ENCODE measurements at regions not wholly inside any gene's neighbourhood (a gene's known extent, or its start where the extent isn't known, plus 50 kb on each side); places are given as distances from the start of the nearest gene placed in this dataset.

DNA sequence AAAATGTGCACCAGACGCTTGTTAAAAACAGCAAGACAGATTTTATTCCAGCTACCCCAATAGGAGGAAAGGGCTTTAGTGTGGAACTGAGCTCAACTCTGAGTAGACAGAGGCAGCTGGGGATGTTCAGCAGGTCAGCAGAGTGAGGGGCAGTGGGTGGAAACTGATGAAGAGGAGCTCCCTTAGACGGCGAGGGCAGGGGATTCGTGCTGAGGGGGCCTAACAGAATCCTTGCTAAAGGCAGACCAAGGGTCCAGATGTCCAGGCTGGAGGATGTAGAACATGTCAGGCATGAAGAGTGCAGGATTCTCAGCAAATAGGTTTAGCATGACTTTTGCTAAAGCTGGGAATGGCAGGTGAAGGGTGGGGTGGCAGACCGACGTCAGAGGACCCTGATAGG is 71.9 kb upstream of the OLFM1 start:
- no peaks in the 10 kb centered on the region for H3K36me3 ChIP-seq (ENCODE audit: control insufficient read depth, insufficient read depth, low read length)
- H3K9ac ChIP-seq (ENCODE audit: insufficient read depth in 1 of 2, low read depth in 2 of 2, low read length in 2 of 2): no peak overlapping the region
- H4K20me1 ChIP-seq (replicated peaks; ENCODE audit: control insufficient read depth, insufficient read depth, low read length): no peaks in the 10 kb centered on the region; the same call in 1 of the 2 replicates
- intact Hi-C loops (cut with micrococcal nuclease): no loop called here
- H2AFZ ChIP-seq (ENCODE audit: low read depth, low read length): no peak overlapping the region
- no peaks in the 10 kb centered on the region for H3K9me3 ChIP-seq (replicated peaks; ENCODE audit: control insufficient read depth, insufficient read depth, low read depth, low read length)
- H3K27me3 ChIP-seq (ENCODE audit: control insufficient read depth in 2 of 2, insufficient read depth in 2 of 2, low read length in 2 of 2): peaks cover 4 to 28% of the 10 kb centered on the region in 2 experiments; a peak in 3 of 5 replicates
- FAIRE-seq (no peak), ATAC-seq (no peak), DNase-seq (ENCODE audit: extremely low read depth in 1 of 4, low spot score in 3 of 4) (no peak)
- no peak for TF ChIP-seq ERF (CRISPR knock-in tag; IDR thresholded peaks at IDR 0.05)
- TF ChIP-seq SAFB (IDR thresholded peaks at IDR 0.05; ENCODE audit: borderline replicate concordance, low read depth, low read length): no peak
- TF ChIP-seq ZNF644 (tag; IDR thresholded peaks at IDR 0.05; ENCODE audit: low read depth): no peak
- no peak for TF ChIP-seq BHLHE40 (IDR thresholded peaks at IDR 0.05; ENCODE audit: low read length)
- no peak for TF ChIP-seq MTF1 (CRISPR knock-in tag; IDR thresholded peaks at IDR 0.05; ENCODE audit: borderline replicate concordance)
- TF ChIP-seq, protein P1, sequence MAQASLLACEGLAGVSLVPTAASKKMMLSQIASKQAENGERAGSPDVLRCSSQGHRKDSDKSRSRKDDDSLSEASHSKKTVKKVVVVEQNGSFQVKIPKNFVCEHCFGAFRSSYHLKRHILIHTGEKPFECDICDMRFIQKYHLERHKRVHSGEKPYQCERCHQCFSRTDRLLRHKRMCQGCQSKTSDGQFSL (CRISPR knock-in tag; IDR thresholded peaks at IDR 0.05): no peak
- TF ChIP-seq, protein P1 (tag; IDR thresholded peaks at IDR 0.05): no peak
- TF ChIP-seq, protein P2, sequence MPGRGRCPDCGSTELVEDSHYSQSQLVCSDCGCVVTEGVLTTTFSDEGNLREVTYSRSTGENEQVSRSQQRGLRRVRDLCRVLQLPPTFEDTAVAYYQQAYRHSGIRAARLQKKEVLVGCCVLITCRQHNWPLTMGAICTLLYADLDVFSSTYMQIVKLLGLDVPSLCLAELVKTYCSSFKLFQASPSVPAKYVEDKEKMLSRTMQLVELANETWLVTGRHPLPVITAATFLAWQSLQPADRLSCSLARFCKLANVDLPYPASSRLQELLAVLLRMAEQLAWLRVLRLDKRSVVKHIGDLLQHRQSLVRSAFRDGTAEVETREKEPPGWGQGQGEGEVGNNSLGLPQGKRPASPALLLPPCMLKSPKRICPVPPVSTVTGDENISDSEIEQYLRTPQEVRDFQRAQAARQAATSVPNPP (IDR thresholded peaks at IDR 0.05; ENCODE audit: borderline replicate concordance, insufficient read depth, insufficient read length): no peak
- no peak for TF ChIP-seq ETV5 (CRISPR knock-in tag; IDR thresholded peaks at IDR 0.05; ENCODE audit: low read depth)
- no peak for TF ChIP-seq ILK (tag; IDR thresholded peaks at IDR 0.05; ENCODE audit: borderline replicate concordance, low read depth)
- TF ChIP-seq, protein P3, sequence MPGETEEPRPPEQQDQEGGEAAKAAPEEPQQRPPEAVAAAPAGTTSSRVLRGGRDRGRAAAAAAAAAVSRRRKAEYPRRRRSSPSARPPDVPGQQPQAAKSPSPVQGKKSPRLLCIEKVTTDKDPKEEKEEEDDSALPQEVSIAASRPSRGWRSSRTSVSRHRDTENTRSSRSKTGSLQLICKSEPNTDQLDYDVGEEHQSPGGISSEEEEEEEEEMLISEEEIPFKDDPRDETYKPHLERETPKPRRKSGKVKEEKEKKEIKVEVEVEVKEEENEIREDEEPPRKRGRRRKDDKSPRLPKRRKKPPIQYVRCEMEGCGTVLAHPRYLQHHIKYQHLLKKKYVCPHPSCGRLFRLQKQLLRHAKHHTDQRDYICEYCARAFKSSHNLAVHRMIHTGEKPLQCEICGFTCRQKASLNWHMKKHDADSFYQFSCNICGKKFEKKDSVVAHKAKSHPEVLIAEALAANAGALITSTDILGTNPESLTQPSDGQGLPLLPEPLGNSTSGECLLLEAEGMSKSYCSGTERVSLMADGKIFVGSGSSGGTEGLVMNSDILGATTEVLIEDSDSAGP (CRISPR knock-in tag; IDR thresholded peaks at IDR 0.05): no peak
- TF ChIP-seq, protein P4, sequence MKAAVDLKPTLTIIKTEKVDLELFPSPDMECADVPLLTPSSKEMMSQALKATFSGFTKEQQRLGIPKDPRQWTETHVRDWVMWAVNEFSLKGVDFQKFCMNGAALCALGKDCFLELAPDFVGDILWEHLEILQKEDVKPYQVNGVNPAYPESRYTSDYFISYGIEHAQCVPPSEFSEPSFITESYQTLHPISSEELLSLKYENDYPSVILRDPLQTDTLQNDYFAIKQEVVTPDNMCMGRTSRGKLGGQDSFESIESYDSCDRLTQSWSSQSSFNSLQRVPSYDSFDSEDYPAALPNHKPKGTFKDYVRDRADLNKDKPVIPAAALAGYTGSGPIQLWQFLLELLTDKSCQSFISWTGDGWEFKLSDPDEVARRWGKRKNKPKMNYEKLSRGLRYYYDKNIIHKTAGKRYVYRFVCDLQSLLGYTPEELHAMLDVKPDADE (conservative IDR thresholded peaks at IDR 0.05; ENCODE audit: control insufficient read depth, low read depth, low read length): no peak
- TF ChIP-seq, protein P5, sequence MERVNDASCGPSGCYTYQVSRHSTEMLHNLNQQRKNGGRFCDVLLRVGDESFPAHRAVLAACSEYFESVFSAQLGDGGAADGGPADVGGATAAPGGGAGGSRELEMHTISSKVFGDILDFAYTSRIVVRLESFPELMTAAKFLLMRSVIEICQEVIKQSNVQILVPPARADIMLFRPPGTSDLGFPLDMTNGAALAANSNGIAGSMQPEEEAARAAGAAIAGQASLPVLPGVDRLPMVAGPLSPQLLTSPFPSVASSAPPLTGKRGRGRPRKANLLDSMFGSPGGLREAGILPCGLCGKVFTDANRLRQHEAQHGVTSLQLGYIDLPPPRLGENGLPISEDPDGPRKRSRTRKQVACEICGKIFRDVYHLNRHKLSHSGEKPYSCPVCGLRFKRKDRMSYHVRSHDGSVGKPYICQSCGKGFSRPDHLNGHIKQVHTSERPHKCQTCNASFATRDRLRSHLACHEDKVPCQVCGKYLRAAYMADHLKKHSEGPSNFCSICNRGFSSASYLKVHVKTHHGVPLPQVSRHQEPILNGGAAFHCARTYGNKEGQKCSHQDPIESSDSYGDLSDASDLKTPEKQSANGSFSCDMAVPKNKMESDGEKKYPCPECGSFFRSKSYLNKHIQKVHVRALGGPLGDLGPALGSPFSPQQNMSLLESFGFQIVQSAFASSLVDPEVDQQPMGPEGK (CRISPR knock-in tag; IDR thresholded peaks at IDR 0.05; ENCODE audit: borderline replicate concordance): no peak
- 0% methylated on average over 6 of the region's 6 CpGs for WGBS (ENCODE audit: insufficient coverage, low coverage, missing lambda C conversion rate)
- ChIA-PET CTCF (ENCODE audit: low intra/inter-chr PET ratio) (no interaction called here), POLR2A (interaction anchor here (0.5 to 0.7 kb wide), 2 partner anchors 9 to 682 kb away, joined by 3 to 4 read pairs; no protein-coding TSS in a partner anchor)
- H3K4me1 ChIP-seq (replicated peaks in 1 of 2; ENCODE audit: control insufficient read depth in 2 of 2, insufficient read depth in 2 of 2, low read length in 2 of 2): no peaks in the 10 kb centered on the region; a peak in 1 of 5 replicates
- in situ Hi-C loops (cut with MboI): no loop called here
- H3K9me1 ChIP-seq (ENCODE audit: control insufficient read depth, insufficient read depth, low read length): no peaks in the 10 kb centered on the region
- no TSS peak for BruUV-seq (replicated peaks)
- H3K4me2 ChIP-seq (ENCODE audit: insufficient read depth, low read length): no peak overlapping the region
- H3K4me3 ChIP-seq: no peak overlapping the region
- no peak overlapping the region for H3K27ac ChIP-seq (ENCODE audit: extremely low read depth, low read depth, low read length)
- H3K79me2 ChIP-seq (ENCODE audit: control insufficient read depth, insufficient read depth, low read length): no peaks in the 10 kb centered on the region
